Skeletal muscle cell (primary cell): ENCODE measurements at regions not wholly inside any gene's neighbourhood (a gene's known extent, or its start where the extent isn't known, plus 50 kb on each side); places are given as distances from the start of the nearest gene placed in this dataset.

Source experiments
- DNase-seq: peaks from one replicate; pipeline ENCODE4 v3.0.0-alpha.2; 2010; ENCODE audit warnings: low read depth
- H3K4me3 ChIP-seq: 2 replicates; pipeline ENCODE4 v1.5.1; 2011; ENCODE audit warnings: low read depth, mild to moderate bottlenecking, control low read depth, low read length, moderate library complexity

GRCh38 chr6:90863043-90863442 is 276.2 kb upstream of the MAP3K7 start:
- H3K4me3 ChIP-seq, result no peak overlapping the region
- no peak for DNase-seq

GRCh38 chr6:90860822-90861601 is 274.1 kb upstream of the MAP3K7 start:
- H3K4me3 ChIP-seq, result no peak overlapping the region

GRCh38 chr6:90859612-90860011 is 272.7 kb upstream of the MAP3K7 start:
- no peak overlapping the region for H3K4me3 ChIP-seq
- DNase-seq, result no peak

More at GRCh38 chr6:90860822-90861601, 274.1 kb upstream of the MAP3K7 start:
- DNase-seq, result no peak

GRCh38 chr6:90859056-90859455 is 272.2 kb upstream of the MAP3K7 start:
- H3K4me3 ChIP-seq, result no peak overlapping the region

GRCh38 chr6:90849686-90850085 is 262.8 kb upstream of the MAP3K7 start:
- no peak overlapping the region for H3K4me3 ChIP-seq
- DNase-seq, result no peak

More at GRCh38 chr6:90859056-90859455, 272.2 kb upstream of the MAP3K7 start:
- no peak for DNase-seq

GRCh38 chr6:90846824-90847223 is 260.0 kb upstream of the MAP3K7 start:
- no peak overlapping the region for H3K4me3 ChIP-seq
- DNase-seq, result no peak

GRCh38 chr6:90835596-90836212 is 248.8 kb upstream of the MAP3K7 start:
- no peak overlapping the region for H3K4me3 ChIP-seq
- no peak for DNase-seq

GRCh38 chr6:90829311-90829710 is 242.4 kb upstream of the MAP3K7 start:
- no peak overlapping the region for H3K4me3 ChIP-seq
- no peak for DNase-seq

GRCh38 chr6:90820436-90820835 is 233.6 kb upstream of the MAP3K7 start:
- DNase-seq, result no peak
- H3K4me3 ChIP-seq, result no peak overlapping the region

GRCh38 chr6:90819483-90819882 is 232.6 kb upstream of the MAP3K7 start:
- H3K4me3 ChIP-seq, result no peak overlapping the region
- no peak for DNase-seq

GRCh38 chr6:90818163-90818562 is 231.3 kb upstream of the MAP3K7 start:
- DNase-seq, result no peak
- H3K4me3 ChIP-seq, result no peak overlapping the region

GRCh38 chr6:90816764-90817163 is 229.9 kb upstream of the MAP3K7 start:
- no peak for DNase-seq

GRCh38 chr6:90811596-90812226 is 224.8 kb upstream of the MAP3K7 start:
- DNase-seq, result no peak
- H3K4me3 ChIP-seq, result no peak overlapping the region

More at GRCh38 chr6:90816764-90817163, 229.9 kb upstream of the MAP3K7 start:
- no peak overlapping the region for H3K4me3 ChIP-seq

- DNase-seq, result no peak
- H3K4me3 ChIP-seq, result no peak overlapping the region
Measured at GRCh38 chr6:90809035-90809434, 222.2 kb upstream of the MAP3K7 start.

GRCh38 chr6:90807791-90808701 is 221.2 kb upstream of the MAP3K7 start:
- DNase-seq, result no peak
- no peak overlapping the region for H3K4me3 ChIP-seq

GRCh38 chr6:90805619-90806155 is 218.8 kb upstream of the MAP3K7 start:
- no peak for DNase-seq
- no peak overlapping the region for H3K4me3 ChIP-seq

- H3K4me3 ChIP-seq, result no peak overlapping the region
- no peak for DNase-seq
Measured at GRCh38 chr6:90803956-90804355, 217.1 kb upstream of the MAP3K7 start.

GRCh38 chr6:90795078-90795477 is 208.2 kb upstream of the MAP3K7 start:
- no peak overlapping the region for H3K4me3 ChIP-seq
- DNase-seq, result no peak

- no peak overlapping the region for H3K4me3 ChIP-seq
- no peak for DNase-seq
Measured at GRCh38 chr6:90793771-90794170, 206.9 kb upstream of the MAP3K7 start.
